HEK293 (cell line): ENCODE measurements at regions not wholly inside any gene's neighbourhood (a gene's known extent, or its start where the extent isn't known, plus 50 kb on each side); places are given as distances from the start of the nearest gene placed in this dataset.

ENCODE experiments used
- CTCF ChIA-PET: fragments of 350-600 bp; formaldehyde crosslinking; extraction: SDS; loops from one replicate; lab custom pipeline; 2021; ENCODE audit warnings: antibody characterized with exemption; lab: Yijun Ruan, JAX
- POLR2A ChIA-PET: fragments of 300-600 bp; formaldehyde crosslinking; extraction: SDS; loops from one replicate; lab custom pipeline; 2020; ENCODE audit warnings: antibody characterized with exemption, inconsistent platforms; lab: Yijun Ruan, JAX
- H3K27ac ChIP-seq: fragments of 200-500 bp; sonication (Bioruptor generic); 2 replicates; pipeline ENCODE4 v1.5.1; 2014; ENCODE audit warnings: low read depth, low read length, control low read depth, inconsistent platforms; ENCODE audit errors: extremely low read depth
- H3K36me3 ChIP-seq, 2 experiments: fragments of 200-500 bp in 1 of 2; sonication (Bioruptor generic) in 1 of 2; 1 replicate in 1 of 2; 2 replicates in 1 of 2; pipeline ENCODE4 v1.5.1; 2014 to 2017; ENCODE audit warnings: inconsistent platforms in 2 of 2, low read length in 2 of 2; ENCODE audit not compliant: control insufficient read depth in 2 of 2, insufficient read depth in 1 of 2
- H3K4me1 ChIP-seq: fragments of 200-500 bp; sonication (Bioruptor generic); 2 replicates; pipeline ENCODE4 v1.5.1; 2014; ENCODE audit warnings: mild to moderate bottlenecking, low read length, inconsistent platforms; ENCODE audit not compliant: control insufficient read depth, insufficient read depth
- H3K4me3 ChIP-seq: 2 replicates; pipeline ENCODE4 v1.5.1; 2011; ENCODE audit warnings: low read depth, mild to moderate bottlenecking, control low read depth, low read length, moderate library complexity
- H3K9me3 ChIP-seq: fragments of 200-500 bp; sonication (Bioruptor generic); 2 replicates; pipeline ENCODE4 v1.5.1; 2014; ENCODE audit warnings: low read depth, low read length, inconsistent platforms; ENCODE audit not compliant: control insufficient read depth, insufficient read depth
- ATF2 ChIP-seq: fragments of 450-650 bp; formaldehyde crosslinking; IDR thresholded peaks from 2 replicates; pipeline ENCODE4 v1.5.1; 2016; ENCODE audit warnings: missing biosample characterization, missing genetic modification characterization, low read depth
- HOXC10 ChIP-seq: sonication (generic); formaldehyde crosslinking; IDR thresholded peaks from 2 replicates; pipeline ENCODE4 v1.8.1; 2023; ENCODE audit warnings: mild to moderate bottlenecking, missing genetic modification reagents
- KLF16 ChIP-seq: fragments of 450-650 bp; formaldehyde crosslinking; IDR thresholded peaks from 2 replicates; pipeline ENCODE4 v1.5.1; 2017; ENCODE audit warnings: missing biosample characterization, missing genetic modification characterization
- KLF8 ChIP-seq: fragments of 450-650 bp; formaldehyde crosslinking; IDR thresholded peaks from 2 replicates; pipeline ENCODE4 v1.5.1; 2016; ENCODE audit warnings: missing biosample characterization, missing genetic modification characterization
- MEIS1 ChIP-seq: sonication (generic); formaldehyde crosslinking; IDR thresholded peaks from 2 replicates; pipeline ENCODE4 v1.8.1; 2022; ENCODE audit warnings: missing genetic modification reagents, mild to moderate bottlenecking, borderline replicate concordance
- REPIN1 ChIP-seq: fragments of 450-650 bp; formaldehyde crosslinking; IDR thresholded peaks from 2 replicates; pipeline ENCODE4 v1.5.1; 2017; ENCODE audit warnings: missing biosample characterization, missing genetic modification characterization, low read depth
- SCRT1 ChIP-seq: fragments of 450-650 bp; formaldehyde crosslinking; IDR thresholded peaks from 2 replicates; pipeline ENCODE4 v1.5.1; 2016; ENCODE audit warnings: missing biosample characterization, missing genetic modification characterization, borderline replicate concordance
- WT1 ChIP-seq: fragments of 450-650 bp; formaldehyde crosslinking; IDR thresholded peaks from 2 replicates; pipeline ENCODE4 v1.5.1; 2016; ENCODE audit warnings: missing biosample characterization, missing genetic modification characterization
- ZBTB8A ChIP-seq: fragments of 450-650 bp; formaldehyde crosslinking; IDR thresholded peaks from 2 replicates; pipeline ENCODE4 v1.5.1; 2016; ENCODE audit warnings: missing biosample characterization, missing genetic modification characterization
- ZNF132 ChIP-seq: fragments of 450-650 bp; formaldehyde crosslinking; IDR thresholded peaks from 2 replicates; pipeline ENCODE4 v1.5.1; 2017; ENCODE audit warnings: missing biosample characterization, missing genetic modification characterization, borderline replicate concordance
- ZNF174 ChIP-seq: fragments of 450-650 bp; formaldehyde crosslinking; IDR thresholded peaks from 2 replicates; pipeline ENCODE4 v1.5.0; 2017; ENCODE audit warnings: missing biosample characterization, mild to moderate bottlenecking, missing genetic modification characterization
- ZNF274 ChIP-seq, 2 experiments: fragments of 200-500 bp in 1 of 2; fragments of 450-650 bp in 1 of 2; sonication (Bioruptor generic) in 1 of 2; formaldehyde crosslinking in 1 of 2; IDR thresholded peaks; 2 replicates each; pipeline versions ENCODE4 v1.5.1 to v1.6.1; 2014 to 2016; ENCODE audit warnings: borderline replicate concordance in 1 of 2, inconsistent platforms in 1 of 2, low read length in 1 of 2, missing biosample characterization in 1 of 2, missing genetic modification characterization in 1 of 2
- ZNF311 ChIP-seq: fragments of 450-650 bp; formaldehyde crosslinking; IDR thresholded peaks from 2 replicates; pipeline ENCODE4 v1.5.1; 2017; ENCODE audit warnings: missing biosample characterization, missing genetic modification characterization, borderline replicate concordance
- ZNF324 ChIP-seq: fragments of 450-650 bp; formaldehyde crosslinking; IDR thresholded peaks from 2 replicates; pipeline ENCODE4 v1.5.1; 2016; ENCODE audit warnings: missing biosample characterization, missing genetic modification characterization
- ZNF391 ChIP-seq: fragments of 450-650 bp; formaldehyde crosslinking; IDR thresholded peaks from 2 replicates; pipeline ENCODE4 v1.5.1; 2016; ENCODE audit warnings: low read depth, missing biosample characterization, missing genetic modification characterization, borderline replicate concordance
- ZNF394 ChIP-seq: fragments of 450-650 bp; formaldehyde crosslinking; IDR thresholded peaks from 2 replicates; pipeline ENCODE4 v1.5.1; 2016; ENCODE audit warnings: missing biosample characterization, missing genetic modification characterization, mild to moderate bottlenecking, moderate library complexity, borderline replicate concordance
- ZNF514 ChIP-seq: fragments of 450-650 bp; formaldehyde crosslinking; IDR thresholded peaks from 2 replicates; pipeline ENCODE4 v1.5.1; 2016; ENCODE audit warnings: missing biosample characterization, missing genetic modification characterization
- ZNF664 ChIP-seq: fragments of 450-650 bp; formaldehyde crosslinking; IDR thresholded peaks from 2 replicates; pipeline ENCODE4 v1.5.1; 2016; ENCODE audit warnings: missing biosample characterization, missing genetic modification characterization
- ZNF677 ChIP-seq: fragments of 450-650 bp; IDR thresholded peaks from 2 replicates; pipeline ENCODE4 v1.5.0; 2018; ENCODE audit warnings: missing biosample characterization, mild to moderate bottlenecking, missing genetic modification characterization, moderate library complexity
- ZNF707 ChIP-seq: fragments of 450-650 bp; formaldehyde crosslinking; IDR thresholded peaks from 2 replicates; pipeline ENCODE4 v1.5.1; 2016; ENCODE audit warnings: missing biosample characterization, missing genetic modification characterization
- ZNF785 ChIP-seq: fragments of 450-650 bp; formaldehyde crosslinking; IDR thresholded peaks from 2 replicates; pipeline ENCODE4 v1.5.1; 2016; ENCODE audit warnings: missing biosample characterization, missing genetic modification characterization
- ZXDB ChIP-seq: fragments of 450-650 bp; formaldehyde crosslinking; IDR thresholded peaks from 2 replicates; pipeline ENCODE4 v1.5.1; 2016; ENCODE audit warnings: missing biosample characterization, missing genetic modification characterization

- H3K4me1 ChIP-seq = no peaks in the 10 kb centered on the region
- POLR2A ChIA-PET = no interaction called here
- H3K36me3 ChIP-seq = no peaks in the 10 kb centered on the region
- TF ChIP-seq ZNF311 (tag by site-specific recombination) = no peak
- TF ChIP-seq ZNF174 (tag by site-specific recombination) = no peak
- TF ChIP-seq ZNF391 (tag by site-specific recombination) = no peak
- no peak for TF ChIP-seq ZNF677
- no peak for TF ChIP-seq WT1
- no peak for TF ChIP-seq ZXDB (tag by site-specific recombination)
- TF ChIP-seq KLF16 (tag by site-specific recombination) = no peak
- TF ChIP-seq, all 188 proteins: peak for 0
- Histone ChIP-seq H3K4me3 (no peak overlapping the region), H3K9me3 (no peaks in the 10 kb centered on the region; the same call in 1 of the 2 replicates), H3K27ac (no peak overlapping the region)
- CTCF ChIA-PET = no interaction called here
These were observed 870.5 kb upstream of the CXADR start for GRCh38 chr21:16642353-16642752.

DNA sequence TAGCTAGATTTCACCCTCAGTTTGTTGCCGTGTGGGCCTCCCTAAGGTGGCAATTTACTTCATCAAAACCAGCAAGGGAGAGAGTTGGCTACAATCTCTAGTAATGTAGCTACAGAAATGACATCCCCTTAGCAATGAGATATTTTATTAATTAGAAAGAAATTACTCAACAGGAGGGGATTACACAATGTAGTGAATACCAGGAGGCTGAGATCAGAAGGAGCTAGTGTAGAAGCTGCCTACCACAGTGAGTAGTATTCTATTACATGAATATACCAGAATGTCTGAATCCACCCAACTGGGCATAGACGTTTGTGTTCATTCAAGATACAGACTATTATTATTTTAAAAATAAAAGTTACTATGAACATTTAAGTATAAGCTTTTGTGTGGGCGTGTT lies 868.2 kb upstream of the CXADR start:
- ChIA-PET CTCF (interaction anchor here (0.9 to 1.0 kb wide), 2 partner anchors 278 to 626 kb away, joined by 4 to 5 read pairs; no protein-coding TSS in a partner anchor), POLR2A (no interaction called here)
- Histone ChIP-seq H3K4me3 (no peak overlapping the region), H3K9me3 (peaks cover 2% of the 10 kb centered on the region), H3K4me1 (no peaks in the 10 kb centered on the region), H3K27ac (no peak overlapping the region), H3K36me3 (no peaks in the 10 kb centered on the region)
- no peak for TF ChIP-seq ZNF274 (IDR thresholded peaks at IDR 0.05; ENCODE audit: low read length)
- TF ChIP-seq ZNF274 (tag by site-specific recombination; IDR thresholded peaks at IDR 0.05; ENCODE audit: borderline replicate concordance) = no peak
- no peak for TF ChIP-seq ZNF664
- no peak for TF ChIP-seq ZBTB8A (tag by site-specific recombination)

GRCh38 chr21:16650714-16651366 lies 862.0 kb upstream of the CXADR start:
- TF ChIP-seq HOXC10 (no peak), KLF8 (tag by site-specific recombination) (no peak), ZNF707 (tag by site-specific recombination) (no peak), ZNF664 (no peak), REPIN1 (tag by site-specific recombination) (no peak), ZNF132 (tag by site-specific recombination) (no peak), SCRT1 (tag by site-specific recombination) (no peak), ATF2 (tag by site-specific recombination) (no peak), ZNF391 (tag by site-specific recombination) (no peak), ZNF324 (tag by site-specific recombination) (no peak), ZNF785 (tag by site-specific recombination) (no peak), MEIS1 (CRISPR knock-in tag) (no peak), ZNF514 (tag by site-specific recombination) (no peak), ZNF394 (tag by site-specific recombination) (no peak)
- TF ChIP-seq, all 188 proteins: peak for 0
- ChIA-PET POLR2A (no interaction called here), CTCF (no interaction called here)
- Histone ChIP-seq H3K36me3 (no peaks in the 10 kb centered on the region), H3K27ac (no peak overlapping the region), H3K4me3 (no peak overlapping the region), H3K4me1 (no peaks in the 10 kb centered on the region), H3K9me3 (peaks cover 2% of the 10 kb centered on the region)
